ENCODE measurements at regions not wholly inside any gene's neighbourhood (a gene's known extent, or its start where the extent isn't known, plus 50 kb on each side); places are given as distances from the start of the nearest gene placed in this dataset.

- TF ChIP-seq MXI1 (conservative IDR thresholded peaks at IDR 0.05; ENCODE audit: poor library complexity, severe bottlenecking), result no peak
- TF ChIP-seq TAF1 (IDR thresholded peaks at IDR 0.05; ENCODE audit: low read depth), result no peak
These were observed 370.3 kb upstream of the NFE2L3 start for GRCh38 chr7:25781704-25782103.

Data from neural cell (in vitro differentiated cells).